ENCODE measurements at regions not wholly inside any gene's neighbourhood (a gene's known extent, or its start where the extent isn't known, plus 50 kb on each side); places are given as distances from the start of the nearest gene placed in this dataset.

GRCh38 chr7:145265180-145265579, 429.3 kb upstream of the TPK1 start:
- no peak for DNase-seq (ENCODE audit: low spot score)

- DNase-seq (ENCODE audit: low spot score): no peak
Measured at GRCh38 chr7:145263886-145264285, 428.0 kb upstream of the TPK1 start.

GRCh38 chr7:145252031-145252430, 416.2 kb upstream of the TPK1 start:
- DNase-seq (ENCODE audit: low spot score): no peak

DNA sequence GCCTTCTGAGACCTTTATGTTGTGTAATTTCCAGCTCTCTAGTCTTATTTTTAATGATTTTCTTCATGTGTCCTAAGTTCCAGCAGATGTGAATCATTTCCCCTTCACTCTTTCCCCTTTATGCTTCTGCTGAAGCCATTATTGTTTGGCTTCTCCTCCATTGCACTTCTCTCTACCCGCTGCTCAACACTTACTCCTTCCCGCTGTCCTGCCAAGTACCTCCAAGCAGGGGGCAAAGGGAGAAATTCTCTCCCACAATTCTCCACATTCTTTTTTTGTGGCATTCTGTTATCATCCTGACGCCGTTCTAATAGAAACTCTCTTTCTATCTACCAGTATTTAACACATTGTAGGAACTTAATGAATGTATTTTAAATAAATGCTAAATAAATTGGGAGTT, 388.9 kb upstream of the TPK1 start:
- no peak for DNase-seq (ENCODE audit: low spot score)

DNA sequence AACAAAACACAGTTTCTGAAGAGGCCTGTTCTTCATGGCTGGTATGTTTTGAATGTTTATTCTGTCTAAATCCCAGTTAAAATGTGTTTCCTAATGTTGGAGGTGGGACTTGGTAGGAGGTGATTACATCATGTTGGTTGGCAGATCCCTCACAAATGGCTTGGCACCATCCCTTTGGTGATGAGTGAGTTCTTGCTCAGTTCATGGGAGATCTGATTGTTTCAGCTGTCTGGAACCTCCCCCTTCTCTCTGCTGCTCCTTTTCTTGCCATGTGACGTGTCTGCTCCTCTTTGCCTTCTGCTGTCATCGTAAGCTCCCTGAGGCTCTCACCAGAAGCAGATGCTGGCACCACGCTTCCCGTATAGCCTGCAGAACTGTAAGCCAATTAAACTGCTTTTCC, 383.6 kb upstream of the TPK1 start:
- no peak for DNase-seq (ENCODE audit: low spot score)

DNA sequence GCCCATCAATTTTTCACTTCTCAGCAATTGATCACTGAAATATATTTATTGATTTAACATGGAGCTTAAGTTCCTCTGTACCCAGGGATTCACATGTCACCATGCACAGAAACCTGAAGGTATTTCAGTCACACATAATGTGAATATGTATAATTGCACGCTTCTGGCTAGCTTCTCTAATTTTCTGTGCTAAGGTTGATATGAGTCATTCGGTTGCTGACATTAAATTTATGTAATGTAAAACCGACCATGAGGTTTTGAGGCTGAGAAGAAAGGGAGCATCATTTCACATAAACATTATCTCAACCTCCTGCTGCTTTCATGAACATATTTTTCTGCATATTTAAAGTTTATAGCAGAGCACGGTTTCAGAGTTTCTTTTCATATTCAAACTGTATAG, 381.0 kb upstream of the TPK1 start:
- DNase-seq (ENCODE audit: low spot score): no peak

DNA sequence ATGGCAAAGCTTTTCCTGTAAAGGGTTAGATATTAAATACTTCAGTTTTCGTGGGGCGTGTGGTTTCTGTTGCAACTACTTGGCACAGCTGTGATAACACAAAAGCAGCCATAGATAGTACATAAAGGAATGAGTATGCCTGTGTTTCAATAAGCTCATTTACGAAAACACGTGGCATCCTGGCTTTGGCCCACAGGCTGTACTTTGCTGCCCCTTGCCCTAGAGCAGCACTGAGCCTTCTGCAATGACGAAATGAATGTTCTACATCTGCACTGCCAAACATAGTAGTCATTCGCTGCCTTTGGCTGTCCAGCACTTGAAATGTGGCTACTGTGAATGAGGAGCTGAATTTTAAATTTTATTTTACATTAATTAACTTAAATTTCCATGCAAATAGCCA, 376.2 kb upstream of the TPK1 start:
- DNase-seq (ENCODE audit: low spot score): no peak

DNA sequence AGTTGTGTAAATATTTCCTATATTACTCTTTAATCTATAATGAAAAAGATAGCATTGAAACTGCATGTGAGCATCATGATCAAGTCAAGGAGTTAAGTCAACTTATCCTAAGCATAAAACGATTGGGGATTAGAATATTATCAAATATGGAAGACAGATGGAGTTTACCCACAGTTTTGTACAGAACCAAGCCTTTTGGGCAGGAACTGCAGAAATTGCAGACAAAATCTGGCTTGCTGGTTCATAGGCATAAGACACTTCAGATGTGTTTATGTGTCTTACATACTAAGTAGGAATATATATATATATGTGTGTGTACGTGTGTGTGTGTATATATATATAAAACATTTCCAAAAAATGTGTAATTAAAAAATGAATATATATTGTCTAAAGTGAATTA, 375.4 kb upstream of the TPK1 start:
- DNase-seq (ENCODE audit: low spot score): no peak

DNA sequence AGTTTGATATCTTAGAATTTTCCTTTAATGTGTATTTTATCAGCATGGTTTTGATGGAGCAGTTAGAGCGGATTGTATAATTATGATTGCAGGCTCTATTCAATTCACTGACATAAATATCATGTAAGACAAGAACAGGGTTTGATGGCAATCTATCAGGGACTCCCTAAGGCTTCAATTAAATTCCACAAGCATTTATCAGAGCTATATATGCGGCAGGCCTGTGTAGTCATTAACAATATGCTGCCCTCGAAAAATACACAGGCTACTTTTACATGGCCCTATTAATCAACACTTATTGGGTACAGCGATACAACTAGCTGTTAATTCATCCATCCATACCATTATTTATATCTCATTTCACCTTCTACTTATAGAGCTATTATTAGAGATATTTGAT, 358.1 kb upstream of the TPK1 start:
- DNase-seq (ENCODE audit: low spot score): no peak

- DNase-seq (ENCODE audit: low spot score): no peak
Measured at GRCh38 chr7:145184956-145185355, 349.1 kb upstream of the TPK1 start.

DNA sequence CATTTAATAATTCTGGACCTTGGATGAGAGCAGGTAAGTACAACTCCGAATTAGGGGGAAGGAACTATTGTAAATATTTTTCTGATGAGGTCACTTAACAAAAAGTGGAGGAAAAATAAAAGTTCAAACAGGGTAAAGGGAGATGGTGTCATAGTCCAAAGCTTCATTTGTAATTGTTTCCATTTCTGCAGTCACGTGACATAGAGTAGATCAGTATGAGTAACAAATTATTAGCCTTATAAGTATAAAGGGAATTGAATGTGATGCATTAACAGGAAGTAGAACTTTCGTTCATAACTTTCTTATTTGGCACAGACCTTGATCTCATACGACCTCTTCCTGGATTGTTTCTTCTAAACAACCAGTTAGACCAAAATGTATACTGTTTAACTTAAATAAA, 347.2 kb upstream of the TPK1 start:
- no peak for DNase-seq (ENCODE audit: low spot score)

DNA sequence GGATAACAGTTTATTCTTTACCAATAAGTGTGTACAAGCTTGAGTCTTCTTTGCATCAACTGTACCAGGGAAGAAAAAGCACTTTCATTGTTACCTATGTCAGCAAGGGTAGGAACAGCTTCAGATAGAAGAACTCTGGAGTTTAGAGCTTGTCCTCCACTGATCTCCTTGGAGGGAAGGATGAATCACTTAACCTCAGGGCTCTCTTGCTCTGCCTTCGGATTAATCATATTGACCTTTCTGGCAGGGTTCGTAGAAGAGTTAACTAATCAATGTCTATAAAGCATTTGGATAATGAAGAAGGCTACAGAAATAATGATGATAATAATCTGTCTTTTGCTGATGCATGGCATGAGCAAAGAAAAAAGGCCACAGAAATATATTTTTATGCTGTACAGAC, 339.5 kb upstream of the TPK1 start:
- DNase-seq (ENCODE audit: low spot score): no peak

DNA sequence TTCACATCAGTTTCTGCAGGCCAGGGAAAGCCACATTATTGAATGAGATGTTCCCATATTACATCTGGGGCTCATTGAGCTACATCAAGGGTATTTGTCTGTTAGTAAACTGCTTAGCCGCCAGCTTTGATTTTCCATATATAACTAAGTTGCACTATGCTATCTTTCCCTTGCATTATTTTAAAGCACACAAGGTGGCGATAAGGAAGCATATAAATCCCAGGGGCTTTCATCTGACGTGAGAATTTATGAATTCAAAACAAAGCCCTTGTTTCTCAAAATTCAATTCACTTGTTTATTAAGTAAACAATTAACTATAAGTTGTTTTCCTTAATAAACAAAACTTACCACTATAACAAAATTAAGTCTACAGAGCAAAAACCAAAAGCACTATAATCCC, 334.1 kb upstream of the TPK1 start:
- no peak for DNase-seq (ENCODE audit: low spot score)

DNA sequence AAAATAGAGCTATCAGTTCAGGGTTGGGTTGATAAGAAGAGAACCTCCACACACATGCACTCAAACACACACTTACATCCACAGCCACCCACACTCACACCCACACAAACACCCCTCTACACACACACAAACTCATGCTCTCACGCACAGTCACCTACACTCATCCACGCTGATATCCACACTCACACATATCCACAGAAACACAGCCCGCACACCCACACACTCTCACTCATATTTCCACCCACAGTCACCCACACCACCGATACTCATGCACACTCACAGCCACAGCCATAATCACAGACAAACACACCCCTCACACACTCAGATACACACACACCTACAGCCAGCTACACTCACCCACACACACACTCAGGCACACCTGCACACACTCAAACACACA, 333.0 kb upstream of the TPK1 start:
- DNase-seq (ENCODE audit: low spot score): no peak

GRCh38 chr7:145168427-145168826, 332.6 kb upstream of the TPK1 start:
- DNase-seq (ENCODE audit: low spot score): no peak

GRCh38 chr7:145156834-145157233, 321.0 kb upstream of the TPK1 start:
- no peak for DNase-seq (ENCODE audit: low spot score)

DNA sequence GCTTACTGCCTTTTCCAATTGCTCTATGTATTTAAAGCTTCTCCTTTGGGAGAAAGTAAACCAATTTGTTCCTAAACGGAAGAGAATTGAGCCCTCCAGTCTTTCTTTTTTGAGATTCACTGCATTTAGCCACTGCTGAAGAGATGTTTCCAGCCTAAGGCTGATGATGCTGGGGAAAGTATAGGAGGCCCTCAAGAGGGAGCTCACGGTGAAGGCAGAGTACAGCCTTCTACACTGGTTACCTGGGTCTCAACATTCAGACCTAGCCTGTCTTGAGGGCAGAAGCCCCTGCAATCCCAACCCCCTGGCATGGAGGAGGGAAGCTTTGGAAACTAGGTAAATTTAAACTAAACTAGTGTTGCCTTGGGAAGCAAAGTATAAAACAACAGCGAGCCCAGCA, 316.7 kb upstream of the TPK1 start:
- DNase-seq (ENCODE audit: low spot score): no peak

- DNase-seq (ENCODE audit: low spot score): no peak
Measured at GRCh38 chr7:145151676-145152075, 315.8 kb upstream of the TPK1 start.

GRCh38 chr7:145147865-145148264, 312.0 kb upstream of the TPK1 start:
- DNase-seq (ENCODE audit: low spot score): no peak

- DNase-seq (ENCODE audit: low spot score): no peak
Measured at GRCh38 chr7:145143685-145144084, 307.8 kb upstream of the TPK1 start.

GRCh38 chr7:145134377-145134776, 298.5 kb upstream of the TPK1 start:
- no peak for DNase-seq (ENCODE audit: low spot score)

GRCh38 chr7:145123502-145123901, 287.6 kb upstream of the TPK1 start:
- no peak for DNase-seq (ENCODE audit: low spot score)

DNA sequence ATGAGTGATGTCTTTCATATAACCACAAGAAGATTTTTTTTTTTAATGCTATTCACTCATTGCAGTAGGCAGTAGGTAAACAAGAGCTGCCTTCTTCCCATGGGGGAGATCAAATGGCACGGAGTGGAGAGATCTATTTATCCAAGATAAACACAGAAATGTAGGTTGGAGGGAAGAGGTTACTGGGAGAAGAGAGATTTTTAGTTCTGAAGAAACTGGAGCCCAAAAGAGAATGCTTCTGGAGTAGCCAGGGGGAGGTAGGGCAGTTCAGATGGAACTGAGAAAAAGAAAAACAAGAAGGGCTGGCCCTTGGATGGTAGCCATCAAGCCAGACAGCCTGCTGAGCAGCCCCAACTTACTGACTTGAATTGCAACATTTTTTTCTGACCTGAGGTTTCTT, 270.1 kb upstream of the TPK1 start:
- DNase-seq (ENCODE audit: low spot score): no peak

GRCh38 chr7:145105561-145105960, 269.7 kb upstream of the TPK1 start:
- no peak for DNase-seq (ENCODE audit: low spot score)

DNA sequence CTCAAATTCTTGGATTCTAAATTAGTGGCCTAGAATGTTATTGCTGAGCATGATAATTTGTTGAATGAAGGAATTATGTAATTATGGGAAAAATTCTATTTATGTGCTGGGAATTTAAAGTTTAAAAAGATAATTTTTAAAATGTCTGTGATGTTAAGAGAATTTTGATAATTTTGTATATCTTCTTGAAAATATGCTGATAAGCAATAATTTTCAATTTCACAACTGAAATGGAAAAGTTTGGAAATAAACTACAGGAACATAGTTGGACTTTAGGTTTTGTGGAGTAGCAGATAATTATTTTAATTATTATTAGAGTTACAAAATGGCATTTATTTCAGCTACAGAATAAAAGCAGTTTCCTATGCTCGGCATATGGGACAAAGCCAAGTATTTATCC, 268.5 kb upstream of the TPK1 start:
- DNase-seq (ENCODE audit: low spot score): no peak

Measured in GM03348 (cell line).